Mesendoderm (in vitro differentiated cells): ENCODE measurements at regions not wholly inside any gene's neighbourhood (a gene's known extent, or its start where the extent isn't known, plus 50 kb on each side); places are given as distances from the start of the nearest gene placed in this dataset.

ENCODE experiments used
- DNase-seq: peaks from one replicate; pipeline ENCODE4 v3.0.0; 2013
- H2AK5ac ChIP-seq: 2 replicates; pipeline ENCODE4 v1.6.1; 2013; ENCODE audit warnings: low read length, inconsistent platforms
- H2BK120ac ChIP-seq: 2 replicates; pipeline ENCODE4 v1.6.1; 2013; ENCODE audit warnings: low read depth, mild to moderate bottlenecking, low read length, moderate library complexity, mixed read lengths
- H2BK15ac ChIP-seq: replicated peaks from 2 replicates; pipeline ENCODE4 v1.6.1; 2013; ENCODE audit warnings: low read depth, mild to moderate bottlenecking, moderate library complexity
- H2BK5ac ChIP-seq: 2 replicates; pipeline ENCODE4 v1.6.1; 2013; ENCODE audit warnings: low read length, inconsistent platforms
- H3K18ac ChIP-seq: 2 replicates; pipeline ENCODE4 v1.6.1; 2013; ENCODE audit warnings: mild to moderate bottlenecking, low read length, mixed read lengths
- H3K23ac ChIP-seq: one replicate; pipeline ENCODE4 v1.6.1; 2013; ENCODE audit warnings: low read length
- H3K27ac ChIP-seq: 2 replicates; pipeline ENCODE4 v1.5.1; 2013; ENCODE audit warnings: low read depth, mild to moderate bottlenecking, inconsistent platforms, low read length, moderate library complexity
- H3K27me3 ChIP-seq: 2 replicates; pipeline ENCODE4 v1.6.1; 2013; ENCODE audit warnings: low read length, control low read depth, mild to moderate bottlenecking, inconsistent platforms; ENCODE audit not compliant: insufficient read depth, poor library complexity
- H3K36me3 ChIP-seq: 2 replicates; pipeline ENCODE4 v1.6.1; 2013; ENCODE audit warnings: low read length, inconsistent platforms; ENCODE audit not compliant: control insufficient read depth, insufficient read depth
- H3K4ac ChIP-seq: one replicate; pipeline ENCODE4 v1.6.1; 2013; ENCODE audit warnings: low read depth, mild to moderate bottlenecking, low read length, moderate library complexity
- H3K4me1 ChIP-seq: 2 replicates; pipeline ENCODE4 v1.6.1; 2013; ENCODE audit warnings: low read depth, low read length, inconsistent platforms; ENCODE audit not compliant: control insufficient read depth
- H3K4me2 ChIP-seq: 2 replicates; pipeline ENCODE4 v1.6.1; 2013; ENCODE audit warnings: low read length
- H3K4me3 ChIP-seq: 2 replicates; pipeline ENCODE4 v1.5.1; 2013; ENCODE audit warnings: mild to moderate bottlenecking, low read length
- H3K56ac ChIP-seq: one replicate; pipeline ENCODE4 v1.6.1; 2013; ENCODE audit warnings: low read length
- H3K79me1 ChIP-seq: 2 replicates; pipeline ENCODE4 v1.6.1; 2013; ENCODE audit warnings: low read length, inconsistent platforms
- H3K79me2 ChIP-seq: 2 replicates; pipeline ENCODE4 v1.6.1; 2013; ENCODE audit warnings: mild to moderate bottlenecking, low read length; ENCODE audit not compliant: control insufficient read depth, insufficient read depth
- H3K9ac ChIP-seq: 2 replicates; pipeline ENCODE4 v1.6.1; 2013; ENCODE audit warnings: low read length, inconsistent platforms
- H4K5ac ChIP-seq: one replicate; pipeline ENCODE4 v1.6.1; 2013; ENCODE audit warnings: low read length
- H4K8ac ChIP-seq: one replicate; pipeline ENCODE4 v1.6.1; 2013; ENCODE audit warnings: low read depth, mild to moderate bottlenecking, control low read depth, low read length, moderate library complexity
- WGBS: extraction: QIAGEN DNeasy Blood & Tissue Kit; methylation state at CpG from one replicate; pipeline ENCODE4 v1.1.7; 2013; ENCODE audit warnings: low lambda C conversion rate, missing lambda C conversion rate; ENCODE audit not compliant: insufficient coverage; ENCODE audit errors: extremely low coverage; 5-methylcytosine and 5-hydroxymethylcytosine counted together

- H3K4me3 ChIP-seq = no peak overlapping the region
- no peak overlapping the region for H2BK120ac ChIP-seq
- no peaks in the 10 kb centered on the region for H3K4me1 ChIP-seq
- H3K79me2 ChIP-seq = no peaks in the 10 kb centered on the region
- H3K23ac ChIP-seq = no peak overlapping the region
- no peak overlapping the region for H3K4ac ChIP-seq
- no peak overlapping the region for H4K8ac ChIP-seq
- H3K18ac ChIP-seq = no peak overlapping the region
- no peaks in the 10 kb centered on the region for H3K79me1 ChIP-seq
- no peak overlapping the region for H2BK5ac ChIP-seq
- no peak overlapping the region for H3K4me2 ChIP-seq
- no peak overlapping the region for H3K27ac ChIP-seq
- no peak overlapping the region for H2BK15ac ChIP-seq
- peak; percentile 19 for DNase-seq
- H3K9ac ChIP-seq = no peak overlapping the region
- no peak overlapping the region for H4K5ac ChIP-seq
- no peak overlapping the region for H2AK5ac ChIP-seq
- no peaks in the 10 kb centered on the region for H3K27me3 ChIP-seq
- no CpG with 5 or more reads among the region's 2 CpGs for WGBS
- no peaks in the 10 kb centered on the region for H3K36me3 ChIP-seq
- H3K56ac ChIP-seq = no peak overlapping the region
Observed at GRCh38 chr12:82057770-82058169, 298.6 kb upstream of the PPFIA2 start.

DNA sequence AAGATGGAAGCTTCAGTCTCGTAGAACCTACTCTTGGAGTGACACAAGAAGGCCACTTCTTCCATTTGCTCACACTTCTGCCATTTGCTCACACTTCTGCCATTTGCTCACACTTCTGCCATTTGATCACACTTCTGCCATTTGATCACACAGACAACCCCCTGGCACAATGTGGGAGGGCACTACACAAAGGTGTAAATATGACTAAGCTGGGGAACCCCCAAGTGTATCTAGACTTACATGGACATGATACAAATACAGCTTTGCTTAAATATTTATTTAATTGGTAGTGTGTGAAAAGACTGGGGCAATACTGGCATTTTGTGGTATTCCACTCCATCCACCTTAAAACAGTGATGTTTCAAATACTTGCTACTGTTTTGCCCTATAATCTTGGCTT is 296.2 kb upstream of the PPFIA2 start:
- Histone ChIP-seq H3K79me1 (no peaks in the 10 kb centered on the region), H3K36me3 (no peaks in the 10 kb centered on the region), H3K27ac (no peak overlapping the region), H3K56ac (no peak overlapping the region), H3K9ac (no peak overlapping the region), H4K5ac (peak overlapping the region; percentile 56), H4K8ac (no peak overlapping the region), H2BK120ac (no peak overlapping the region), H3K18ac (no peak overlapping the region), H3K4me3 (no peak overlapping the region), H3K23ac (no peak overlapping the region), H3K4ac (no peak overlapping the region), H3K27me3 (no peaks in the 10 kb centered on the region), H3K79me2 (no peaks in the 10 kb centered on the region), H2BK5ac (no peak overlapping the region), H3K4me2 (no peak overlapping the region), H2BK15ac (no peak overlapping the region), H2AK5ac (no peak overlapping the region), H3K4me1 (no peaks in the 10 kb centered on the region)
- peak; percentile 59 for DNase-seq
- WGBS = no CpG with 5 or more reads among the region's 1 CpG

GRCh38 chr12:82054566-82054965 is 295.4 kb upstream of the PPFIA2 start:
- Histone ChIP-seq H3K36me3 (no peaks in the 10 kb centered on the region), H2BK5ac (no peak overlapping the region), H2BK120ac (no peak overlapping the region), H4K8ac (no peak overlapping the region), H3K56ac (no peak overlapping the region), H3K79me1 (no peaks in the 10 kb centered on the region), H3K27me3 (no peaks in the 10 kb centered on the region), H3K4me1 (no peaks in the 10 kb centered on the region), H3K4me3 (no peak overlapping the region), H3K4ac (no peak overlapping the region), H3K18ac (no peak overlapping the region), H4K5ac (no peak overlapping the region), H2AK5ac (no peak overlapping the region), H2BK15ac (no peak overlapping the region), H3K4me2 (no peak overlapping the region), H3K23ac (no peak overlapping the region), H3K9ac (no peak overlapping the region), H3K79me2 (no peaks in the 10 kb centered on the region), H3K27ac (no peak overlapping the region)
- DNase-seq = no peak
- no CpG with 5 or more reads among the region's 2 CpGs for WGBS

GRCh38 chr12:82047446-82047845 is 288.3 kb upstream of the PPFIA2 start:
- H3K27me3 ChIP-seq = no peaks in the 10 kb centered on the region
- H3K23ac ChIP-seq = no peak overlapping the region
- no peak overlapping the region for H4K8ac ChIP-seq
- DNase-seq = peak; percentile 11
- H2BK120ac ChIP-seq = no peak overlapping the region
- no peaks in the 10 kb centered on the region for H3K79me1 ChIP-seq
- H3K27ac ChIP-seq = no peak overlapping the region
- no peaks in the 10 kb centered on the region for H3K4me1 ChIP-seq
- H2AK5ac ChIP-seq = no peak overlapping the region
- H3K18ac ChIP-seq = no peak overlapping the region
- no peak overlapping the region for H4K5ac ChIP-seq
- H3K9ac ChIP-seq = no peak overlapping the region
- no CpG with 5 or more reads among the region's 2 CpGs for WGBS
- H3K36me3 ChIP-seq = no peaks in the 10 kb centered on the region
- no peaks in the 10 kb centered on the region for H3K79me2 ChIP-seq
- no peak overlapping the region for H3K4me2 ChIP-seq
- H3K4ac ChIP-seq = no peak overlapping the region
- no peak overlapping the region for H2BK5ac ChIP-seq
- H2BK15ac ChIP-seq = no peak overlapping the region
- H3K4me3 ChIP-seq = no peak overlapping the region
- H3K56ac ChIP-seq = no peak overlapping the region

DNA sequence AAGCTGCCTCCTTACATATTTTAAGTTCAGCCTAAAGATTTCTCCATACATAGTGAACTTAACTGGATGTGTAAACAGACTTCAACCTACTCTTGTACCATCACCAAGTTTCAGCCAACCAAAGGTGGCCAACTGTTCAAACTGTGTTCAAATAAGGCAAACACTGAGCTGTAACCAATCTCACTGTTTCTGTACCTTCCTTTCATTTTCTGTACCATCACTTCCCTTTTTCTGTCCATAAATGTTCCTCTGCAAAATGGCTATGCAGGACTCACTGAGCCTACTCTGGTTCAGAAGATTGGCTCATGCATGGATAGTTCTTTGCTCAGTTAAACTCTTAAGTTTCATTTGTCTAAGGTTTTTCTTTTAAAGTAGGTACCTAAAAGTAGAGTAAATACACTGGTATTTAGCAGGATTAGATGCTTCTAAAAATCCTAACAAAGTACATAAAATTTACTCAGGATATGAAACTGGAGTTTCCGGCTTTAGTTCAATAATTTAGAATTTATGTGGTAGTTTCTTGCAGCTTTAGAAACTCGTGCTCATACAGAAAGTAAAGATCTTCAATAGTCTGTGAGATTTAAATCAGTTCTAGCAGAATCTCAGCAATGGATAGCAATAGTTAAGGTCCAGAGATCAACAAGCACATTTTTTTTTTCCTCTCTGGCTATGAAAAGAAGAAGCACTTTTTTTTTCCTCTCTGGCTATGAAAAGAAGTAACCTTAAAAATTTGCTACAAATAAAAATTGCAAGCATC is 282.0 kb upstream of the PPFIA2 start:
- H3K4me2 ChIP-seq = no peak overlapping the region
- H3K23ac ChIP-seq = no peak overlapping the region
- no peak overlapping the region for H3K9ac ChIP-seq
- H2BK15ac ChIP-seq = no peak overlapping the region
- H3K18ac ChIP-seq = no peak overlapping the region
- no peaks in the 10 kb centered on the region for H3K79me2 ChIP-seq
- H3K36me3 ChIP-seq = no peaks in the 10 kb centered on the region
- no peak overlapping the region for H3K27ac ChIP-seq
- H3K4me3 ChIP-seq = no peak overlapping the region
- H4K5ac ChIP-seq = no peak overlapping the region
- H3K79me1 ChIP-seq = no peaks in the 10 kb centered on the region
- no peak overlapping the region for H2AK5ac ChIP-seq
- no peaks in the 10 kb centered on the region for H3K4me1 ChIP-seq
- no peak overlapping the region for H3K56ac ChIP-seq
- no peak overlapping the region for H3K4ac ChIP-seq
- DNase-seq = no peak
- H2BK120ac ChIP-seq = no peak overlapping the region
- H4K8ac ChIP-seq = no peak overlapping the region
- no peaks in the 10 kb centered on the region for H3K27me3 ChIP-seq
- WGBS = no CpG with 5 or more reads among the region's 2 CpGs
- no peak overlapping the region for H2BK5ac ChIP-seq

DNA sequence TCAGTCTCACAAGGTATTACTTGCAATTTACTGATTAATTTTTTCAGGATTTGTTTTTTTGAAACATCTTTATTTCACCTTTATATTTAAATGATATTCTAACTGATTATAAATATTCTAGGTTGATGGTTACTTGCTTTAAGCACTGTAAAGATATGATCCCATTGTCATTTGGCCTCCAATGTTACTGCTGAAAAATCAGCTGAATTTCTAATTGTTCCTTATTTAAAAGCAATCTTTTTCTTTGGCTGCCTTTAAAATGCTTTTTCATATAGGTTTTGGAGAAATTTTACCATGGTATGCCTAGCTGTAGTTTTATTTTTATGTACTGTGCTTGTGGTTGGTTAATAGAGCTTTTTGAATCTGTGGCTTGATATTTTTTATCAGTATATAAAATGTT is 275.6 kb upstream of the PPFIA2 start:
- Histone ChIP-seq H4K8ac (no peak overlapping the region), H3K4me1 (no peaks in the 10 kb centered on the region), H3K36me3 (no peaks in the 10 kb centered on the region), H3K79me2 (no peaks in the 10 kb centered on the region), H3K56ac (no peak overlapping the region), H3K4me2 (no peak overlapping the region), H3K79me1 (no peaks in the 10 kb centered on the region), H2BK15ac (no peak overlapping the region), H3K4ac (no peak overlapping the region), H3K18ac (no peak overlapping the region), H3K23ac (no peak overlapping the region), H2BK120ac (no peak overlapping the region), H4K5ac (no peak overlapping the region), H2AK5ac (no peak overlapping the region), H2BK5ac (no peak overlapping the region), H3K27ac (no peak overlapping the region), H3K4me3 (no peak overlapping the region), H3K9ac (no peak overlapping the region), H3K27me3 (no peaks in the 10 kb centered on the region)
- no peak for DNase-seq
